Dermis microvascular lymphatic vessel endothelial cell (primary cell): ENCODE measurements at regions not wholly inside any gene's neighbourhood (a gene's known extent, or its start where the extent isn't known, plus 50 kb on each side); places are given as distances from the start of the nearest gene placed in this dataset.
"Not testable (repeated sequence)": the region's sequence is repeated elsewhere in the genome, so short reads cannot be mapped to it uniquely, and the experiment has no call there.

Experiments used
- DNase-seq, 2 donors: peaks; one replicate each; pipeline versions ENCODE4 v3.0.0 to v3.0.0-alpha.2; 2010; ENCODE audit warnings: low read depth in 2 of 2

DNA sequence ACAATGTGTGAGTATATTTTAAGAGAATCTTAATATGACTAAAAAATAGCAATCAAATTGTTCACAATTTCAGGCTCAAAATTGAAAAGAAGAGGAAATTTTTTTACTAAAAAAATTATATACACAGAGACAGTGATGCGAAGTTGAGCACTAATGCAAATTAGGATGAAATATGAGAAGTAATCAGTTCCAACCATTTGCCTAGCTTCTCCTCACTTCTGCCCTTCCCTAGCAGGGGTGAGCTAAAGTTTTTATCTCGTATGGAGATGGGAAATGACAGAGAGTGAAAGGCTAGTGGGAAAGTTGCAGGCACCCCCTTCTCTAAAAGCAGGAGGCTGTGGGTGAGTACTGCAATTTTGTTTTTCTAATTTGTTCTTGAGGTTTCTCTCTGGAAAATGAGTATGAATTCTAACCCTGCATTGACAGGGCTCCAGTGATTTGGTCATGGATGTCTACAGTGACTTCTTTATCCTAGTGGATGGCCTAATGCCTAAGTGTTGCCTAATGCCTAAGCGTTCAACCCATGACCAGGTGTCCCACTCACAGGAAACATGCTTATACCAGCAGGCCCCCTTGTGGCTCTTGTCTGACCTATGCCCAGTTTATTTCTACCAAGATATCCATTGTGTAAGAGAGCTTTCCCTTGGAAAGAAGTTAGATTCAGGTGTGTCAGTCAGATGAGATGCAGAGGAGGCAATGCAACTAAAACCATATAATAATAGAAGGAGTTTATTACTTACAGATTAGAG is 78.0 kb upstream of the HNMT start:
- DNase-seq, result no peak

GRCh38 chr2:137888845-137889244 is 75.4 kb upstream of the HNMT start:
- DNase-seq, result peak in 1 of 2 donors; percentile 30

DNA sequence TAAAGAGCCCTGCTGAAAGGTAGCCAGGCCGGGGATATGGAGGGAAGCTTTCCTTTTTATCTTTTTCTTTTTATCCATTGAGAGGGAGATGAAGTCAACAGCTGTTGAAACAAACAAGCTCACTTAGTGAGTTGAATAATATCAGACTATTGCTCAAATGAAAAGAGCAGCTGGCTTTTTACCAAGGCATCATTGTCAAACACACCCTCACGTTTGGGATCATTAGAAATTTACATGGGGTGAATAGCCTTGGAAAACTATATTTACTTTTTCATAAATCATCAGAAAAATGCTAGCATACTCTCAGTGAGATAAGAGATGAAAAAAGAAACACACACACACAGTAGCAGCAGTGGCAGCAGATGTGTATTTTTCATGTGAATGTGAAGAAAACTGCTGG is 71.5 kb upstream of the HNMT start:
- no peak for DNase-seq

- no peak for DNase-seq
These were observed 71.1 kb upstream of the HNMT start for GRCh38 chr2:137893145-137893544.

DNA sequence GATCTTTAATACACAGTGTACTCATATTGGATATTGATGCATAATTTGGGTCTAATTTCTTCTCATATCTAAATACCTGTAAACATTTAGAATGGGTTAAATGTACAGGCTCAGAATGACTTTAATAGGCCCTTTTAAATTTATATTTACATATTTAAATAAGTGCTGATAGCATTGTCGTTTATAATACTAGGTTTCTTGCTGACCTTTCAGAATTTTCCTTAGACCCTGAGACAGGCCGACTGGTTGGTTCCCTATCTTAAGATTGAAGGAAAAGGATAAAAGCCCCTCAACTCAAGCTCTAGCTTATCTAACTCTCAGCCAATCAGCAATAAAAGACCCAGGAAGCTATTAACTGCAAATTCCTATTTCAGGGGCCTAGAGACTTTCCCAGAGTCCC is 67.8 kb upstream of the HNMT start:
- DNase-seq, result no peak

DNA sequence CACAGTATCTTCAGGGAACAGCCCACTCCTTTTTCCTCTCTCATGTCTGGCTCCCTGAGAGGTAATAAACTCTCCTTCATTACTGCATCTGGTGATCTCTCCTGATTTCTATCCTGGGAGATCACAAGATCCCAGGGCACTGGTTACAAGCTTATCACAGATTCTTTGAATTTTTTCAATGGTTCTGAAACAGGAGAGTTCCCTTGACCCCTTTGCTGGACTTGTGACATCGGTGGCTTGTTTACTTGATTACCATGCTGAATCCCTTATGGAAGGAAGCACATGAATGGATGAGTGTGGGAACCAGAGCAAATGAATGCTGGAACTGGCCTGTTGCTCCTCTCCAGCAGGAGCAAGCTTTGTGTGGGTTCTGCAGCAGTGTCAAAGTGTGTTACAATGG is 67.2 kb upstream of the HNMT start:
- DNase-seq, result no peak

DNA sequence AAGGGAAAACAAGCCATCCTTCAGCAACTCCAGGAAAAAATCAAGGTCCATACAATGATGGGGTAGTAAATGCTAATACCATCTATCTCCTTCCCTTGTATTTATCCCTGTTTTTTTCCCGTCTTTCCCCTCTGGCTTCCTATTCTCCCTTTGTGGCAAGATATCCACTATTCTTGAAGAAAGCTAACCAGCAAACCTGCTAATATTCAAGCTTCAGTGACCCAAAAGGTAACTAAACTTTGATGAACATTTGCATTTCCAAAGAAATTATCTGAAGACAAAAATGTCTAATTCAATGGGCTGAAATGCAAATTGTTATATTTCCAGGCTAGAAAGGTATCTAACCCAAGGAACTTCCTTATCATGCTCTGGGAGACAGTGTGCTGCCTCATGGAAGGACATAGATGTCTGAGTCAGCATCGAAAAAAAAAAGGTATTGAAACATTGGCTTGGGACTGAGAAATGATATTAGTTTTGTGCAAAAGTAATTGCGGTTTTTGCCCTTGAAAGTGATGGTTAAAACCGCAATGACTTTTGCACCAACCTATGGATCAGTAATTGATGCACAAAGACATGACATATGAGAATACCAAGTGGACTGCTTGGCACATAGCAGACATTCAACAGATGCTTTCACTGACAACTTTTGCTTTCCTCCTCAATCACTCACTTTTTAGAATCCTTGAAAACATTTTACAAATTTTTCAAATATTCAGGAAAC is 63.7 kb upstream of the HNMT start:
- no peak for DNase-seq

GRCh38 chr2:137910641-137911040 is 53.6 kb upstream of the HNMT start:
- peak in 1 of 2 donors; percentile 21 for DNase-seq

DNA sequence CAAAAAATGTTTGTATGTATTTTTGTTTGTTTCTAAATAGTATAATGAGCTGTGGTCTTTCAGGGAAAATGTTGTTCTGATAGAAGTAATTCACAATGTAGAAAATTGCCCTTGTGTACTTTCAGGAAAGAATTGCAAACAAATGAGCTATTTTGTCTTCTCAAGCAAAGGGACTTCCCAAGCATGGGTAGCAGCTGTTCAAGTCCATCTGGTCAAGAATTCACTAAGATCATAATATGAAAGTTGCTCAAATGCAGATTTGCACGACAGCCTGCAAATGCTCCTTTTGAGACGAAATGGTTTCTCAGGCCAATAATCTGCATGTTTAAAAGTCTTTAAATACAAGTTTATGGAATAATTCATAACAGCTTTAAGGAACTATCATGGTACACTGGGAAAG is 51.9 kb upstream of the HNMT start:
- no peak for DNase-seq

DNA sequence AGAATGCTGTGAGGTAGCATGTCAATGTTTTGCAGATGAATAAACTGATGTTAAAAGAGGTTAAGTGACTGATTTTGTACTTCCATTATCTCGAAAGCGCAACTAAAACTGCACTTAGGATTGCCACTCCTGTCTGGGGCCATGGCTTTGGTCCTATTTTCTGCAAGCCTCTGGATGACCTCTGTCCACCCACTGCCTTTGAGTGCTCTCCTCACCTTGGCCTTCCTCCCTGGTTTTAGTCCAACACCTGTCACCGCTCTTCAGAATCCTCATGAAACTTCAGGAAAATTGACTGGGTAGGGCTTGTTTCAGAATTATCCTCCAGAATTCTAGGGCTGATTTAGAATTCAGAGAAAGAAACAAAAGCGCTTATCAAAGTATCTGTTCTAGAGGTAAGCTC is 51.1 kb upstream of the HNMT start:
- no peak for DNase-seq

- not testable (repeated sequence) for DNase-seq
These were observed 50.6 kb upstream of the HNMT start for GRCh38 chr2:137913648-137914047.
